Upper lobe of right lung (tissue), 1 donor: ENCODE measurements at regions not wholly inside any gene's neighbourhood (a gene's known extent, or its start where the extent isn't known, plus 50 kb on each side); places are given as distances from the start of the nearest gene placed in this dataset.
"Not testable (repeated sequence)": the region's sequence is repeated elsewhere in the genome, so short reads cannot be mapped to it uniquely, and the experiment has no call there.

Experiments used
- ATAC-seq: fragments of 200-7000 bp; cut with Tn5 transposase; one replicate; pipeline ENCODE4 v1.9.1; 2020; ENCODE audit warnings: mild to moderate bottlenecking, moderate library complexity
- DNase-seq: peaks from one replicate; pipeline ENCODE4 v3.0.0-alpha.2; 2020
- H3K27ac ChIP-seq: fragments of 200-600 bp; one replicate; pipeline ENCODE4 v1.8.0; 2022
- H3K27me3 ChIP-seq: fragments of 200-600 bp; one replicate; pipeline ENCODE4 v1.8.0; 2022; ENCODE audit warnings: mild to moderate bottlenecking
- H3K36me3 ChIP-seq: fragments of 200-600 bp; one replicate; pipeline ENCODE4 v1.8.0; 2022
- H3K4me1 ChIP-seq: fragments of 200-600 bp; one replicate; pipeline ENCODE4 v1.8.0; 2022
- H3K4me3 ChIP-seq: fragments of 200-600 bp; one replicate; pipeline ENCODE4 v1.8.0; 2022; ENCODE audit warnings: mild to moderate bottlenecking
- H3K9me3 ChIP-seq: fragments of 200-600 bp; one replicate; pipeline ENCODE4 v1.8.0; 2022
- intact Hi-C: fragments of 100-400 bp; cut with DNase I; formaldehyde crosslinking; loops from one replicate; pipeline ENCODE4 v1.11.0; 2022
- TF ChIP-seq, protein P1 (sequence below): fragments of 200-600 bp; IDR thresholded peaks from one replicate; pipeline ENCODE4 v1.8.0; 2022; ENCODE audit warnings: antibody characterized with exemption
- donor health status: DM: no; HTN: yes; CAD: no; lungs with severe emphysema.

DNA sequence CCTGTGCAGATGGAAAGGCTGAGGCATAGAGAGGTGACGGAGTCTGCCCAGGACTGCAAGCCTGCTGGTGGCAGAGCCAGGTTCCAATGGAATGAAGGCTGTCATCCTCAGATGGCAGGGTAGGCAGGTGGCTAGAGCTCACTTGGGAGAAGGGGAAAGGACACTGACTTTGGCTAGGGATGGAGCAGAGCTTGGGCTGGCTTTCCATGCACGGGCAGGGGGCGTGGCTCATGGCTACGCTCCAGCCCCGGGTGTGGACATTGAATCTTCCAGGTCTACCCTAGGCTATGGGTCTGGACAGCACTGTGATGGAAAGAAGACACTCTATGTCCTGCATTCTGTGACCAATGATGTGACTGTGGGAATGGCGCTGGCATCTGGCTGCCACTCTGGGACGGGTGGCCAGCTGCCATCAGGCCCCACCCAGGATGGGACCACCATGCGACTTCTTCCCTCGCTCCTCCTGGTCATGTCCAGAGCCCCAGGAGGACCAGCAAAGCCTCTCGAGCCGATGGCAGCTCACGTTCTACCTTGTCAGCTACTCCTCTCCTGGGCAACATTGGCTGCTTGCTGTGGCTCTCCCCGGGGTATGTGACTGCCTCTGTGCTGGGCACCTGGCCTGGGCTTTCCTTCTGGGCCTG, 398.7 kb downstream of the TMEM121 start:
- Histone ChIP-seq H3K4me1 (no peaks in the 10 kb centered on the region), H3K9me3 (no peaks in the 10 kb centered on the region), H3K27ac (no peak overlapping the region), H3K36me3 (no peaks in the 10 kb centered on the region), H3K4me3 (no peak overlapping the region), H3K27me3 (peaks cover 13% of the 10 kb centered on the region)
- intact Hi-C loops: no loop called here
- TF ChIP-seq, protein P1, sequence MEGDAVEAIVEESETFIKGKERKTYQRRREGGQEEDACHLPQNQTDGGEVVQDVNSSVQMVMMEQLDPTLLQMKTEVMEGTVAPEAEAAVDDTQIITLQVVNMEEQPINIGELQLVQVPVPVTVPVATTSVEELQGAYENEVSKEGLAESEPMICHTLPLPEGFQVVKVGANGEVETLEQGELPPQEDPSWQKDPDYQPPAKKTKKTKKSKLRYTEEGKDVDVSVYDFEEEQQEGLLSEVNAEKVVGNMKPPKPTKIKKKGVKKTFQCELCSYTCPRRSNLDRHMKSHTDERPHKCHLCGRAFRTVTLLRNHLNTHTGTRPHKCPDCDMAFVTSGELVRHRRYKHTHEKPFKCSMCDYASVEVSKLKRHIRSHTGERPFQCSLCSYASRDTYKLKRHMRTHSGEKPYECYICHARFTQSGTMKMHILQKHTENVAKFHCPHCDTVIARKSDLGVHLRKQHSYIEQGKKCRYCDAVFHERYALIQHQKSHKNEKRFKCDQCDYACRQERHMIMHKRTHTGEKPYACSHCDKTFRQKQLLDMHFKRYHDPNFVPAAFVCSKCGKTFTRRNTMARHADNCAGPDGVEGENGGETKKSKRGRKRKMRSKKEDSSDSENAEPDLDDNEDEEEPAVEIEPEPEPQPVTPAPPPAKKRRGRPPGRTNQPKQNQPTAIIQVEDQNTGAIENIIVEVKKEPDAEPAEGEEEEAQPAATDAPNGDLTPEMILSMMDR: no peak
- peak; percentile 41 for DNase-seq
- ATAC-seq: no peak

DNA sequence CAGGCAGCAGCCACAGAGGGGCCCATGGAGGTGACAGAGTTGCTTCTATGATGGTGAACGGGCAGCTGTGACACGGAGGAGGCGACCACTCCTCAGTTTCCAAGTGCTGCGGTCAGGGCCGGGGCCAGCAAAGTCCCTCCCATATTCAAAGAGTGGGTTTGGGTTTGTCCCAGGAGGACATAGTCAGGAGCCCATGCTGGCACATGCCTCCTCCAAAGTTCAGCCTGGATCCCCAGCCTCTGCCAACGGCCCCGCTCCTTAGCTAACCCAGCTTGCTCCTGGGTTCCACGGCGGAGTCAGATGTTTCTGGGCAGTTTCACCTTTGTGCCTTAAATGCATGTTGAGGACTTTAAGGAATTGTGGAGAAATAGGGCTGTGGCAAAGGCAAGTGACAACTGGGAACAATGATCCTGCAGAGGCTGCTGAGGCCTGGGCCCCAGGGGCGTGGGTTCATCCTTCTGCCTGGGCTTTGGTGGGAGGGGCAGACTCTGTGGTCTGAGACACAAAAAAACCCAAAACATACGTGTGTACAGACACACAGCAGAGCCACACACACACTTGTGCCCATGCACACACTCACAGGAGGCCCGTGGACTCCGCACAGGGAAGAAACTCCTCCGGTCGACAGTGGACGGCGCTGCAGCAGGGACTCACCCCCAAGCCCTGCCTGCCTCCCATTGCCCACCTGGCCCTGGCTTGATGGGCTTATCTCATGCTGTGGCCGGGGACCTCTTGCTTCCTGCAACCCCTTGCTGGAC, 399.4 kb downstream of the TMEM121 start:
- H3K36me3 ChIP-seq: no peaks in the 10 kb centered on the region
- H3K27me3 ChIP-seq: peaks cover 13% of the 10 kb centered on the region
- ATAC-seq (no peak), DNase-seq (no peak)
- TF ChIP-seq, protein P1: no peak
- intact Hi-C loops: no loop called here
- no peak overlapping the region for H3K4me3 ChIP-seq
- H3K9me3 ChIP-seq: no peaks in the 10 kb centered on the region
- no peak overlapping the region for H3K27ac ChIP-seq
- H3K4me1 ChIP-seq: no peaks in the 10 kb centered on the region

DNA sequence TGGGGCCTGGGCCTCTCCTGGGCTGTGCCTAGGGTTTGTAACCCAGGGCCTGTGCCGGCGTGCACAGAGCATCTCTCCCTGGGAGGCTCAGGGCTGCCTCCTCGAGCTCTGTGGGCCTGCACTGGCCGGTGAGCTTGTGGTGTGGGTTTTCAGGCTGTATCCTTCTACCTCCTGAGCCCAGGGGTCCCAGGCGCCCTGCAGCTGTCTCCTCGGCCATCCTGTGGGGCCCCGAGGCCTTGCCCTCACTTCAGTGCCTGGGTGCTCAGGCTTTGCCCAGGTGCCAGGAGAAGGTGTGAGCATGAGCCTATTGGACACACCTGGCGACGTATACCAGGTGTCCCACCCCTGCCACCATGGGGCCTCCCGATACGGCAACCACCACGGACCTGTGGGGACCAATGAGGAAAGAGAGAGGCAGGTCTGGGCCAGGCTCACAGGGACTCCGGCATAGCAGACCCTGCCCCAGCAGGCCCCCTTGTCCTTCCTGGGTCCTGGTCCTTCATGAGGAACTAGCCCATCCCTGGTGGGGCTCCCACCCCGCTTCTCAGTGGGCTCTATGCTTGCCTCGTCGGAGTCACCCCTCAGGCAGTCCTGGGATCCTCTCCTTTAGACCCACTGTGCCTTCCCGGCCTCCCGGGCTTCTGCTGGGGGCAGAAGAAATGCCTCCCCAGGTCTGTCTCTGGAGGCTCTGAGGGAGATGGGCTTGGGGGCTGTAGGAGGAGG, 400.2 kb downstream of the TMEM121 start:
- no peaks in the 10 kb centered on the region for H3K4me1 ChIP-seq
- peak; percentile 52 for DNase-seq
- intact Hi-C loops: no loop called here
- no peak overlapping the region for H3K27ac ChIP-seq
- H3K4me3 ChIP-seq: no peak overlapping the region
- no peaks in the 10 kb centered on the region for H3K36me3 ChIP-seq
- H3K27me3 ChIP-seq: peaks cover 13% of the 10 kb centered on the region
- ATAC-seq: no peak
- H3K9me3 ChIP-seq: no peaks in the 10 kb centered on the region
- TF ChIP-seq, protein P1: no peak

DNA sequence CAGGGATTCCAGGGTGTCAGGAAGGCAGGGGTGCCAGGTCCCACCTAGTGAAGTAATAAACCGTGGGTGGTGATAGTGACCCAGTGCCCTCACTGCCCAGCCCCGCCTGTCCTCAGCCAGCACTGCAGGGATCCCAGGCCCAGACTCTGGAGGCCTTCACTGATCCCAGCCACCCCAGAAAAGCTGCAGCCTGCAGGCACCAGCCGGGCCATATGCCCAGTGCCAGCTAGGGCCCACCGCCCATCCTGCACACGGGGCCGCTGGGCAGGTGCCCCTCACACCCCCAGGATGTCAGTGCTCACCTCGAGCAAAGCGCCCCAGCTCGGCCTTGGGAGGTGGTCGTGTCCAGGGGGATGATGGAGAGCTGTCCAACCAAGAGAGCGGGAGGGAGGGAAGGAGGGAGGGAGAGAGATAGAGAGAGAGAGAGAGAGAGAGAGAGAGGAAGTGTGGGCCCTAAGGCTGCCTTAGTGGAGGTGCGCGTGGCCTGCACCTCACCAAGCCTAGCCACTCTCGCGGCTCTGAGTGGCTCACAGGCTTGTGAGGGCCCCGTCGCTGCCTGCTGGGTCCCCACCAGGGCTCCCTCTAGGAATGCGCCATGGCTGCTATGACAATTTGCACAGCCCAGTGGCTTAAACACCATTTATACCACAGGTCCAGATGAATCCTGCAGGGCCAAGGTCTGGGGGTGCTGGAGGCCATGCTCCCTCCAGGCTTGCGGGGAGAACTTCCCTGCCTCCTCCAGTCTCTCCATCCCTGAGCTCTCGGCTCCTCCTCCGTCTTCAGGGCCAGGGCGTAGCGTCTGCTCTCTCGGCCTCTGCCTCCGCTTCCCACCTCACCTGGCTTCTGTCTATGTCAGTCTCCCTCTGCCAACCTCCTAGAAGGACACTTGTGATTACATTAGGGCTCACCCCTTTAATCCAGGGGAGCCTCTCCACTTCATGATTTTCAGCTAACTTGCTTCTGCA, 401.0 kb downstream of the TMEM121 start:
- Histone ChIP-seq H3K36me3 (no peaks in the 10 kb centered on the region), H3K9me3 (no peaks in the 10 kb centered on the region), H3K4me3 (no peak overlapping the region), H3K27me3 (peaks cover 13% of the 10 kb centered on the region), H3K27ac (no peak overlapping the region), H3K4me1 (no peaks in the 10 kb centered on the region)
- DNase-seq: no peak
- peak; percentile 3 for ATAC-seq
- intact Hi-C loops: no loop called here
- TF ChIP-seq, protein P1: no peak

DNA sequence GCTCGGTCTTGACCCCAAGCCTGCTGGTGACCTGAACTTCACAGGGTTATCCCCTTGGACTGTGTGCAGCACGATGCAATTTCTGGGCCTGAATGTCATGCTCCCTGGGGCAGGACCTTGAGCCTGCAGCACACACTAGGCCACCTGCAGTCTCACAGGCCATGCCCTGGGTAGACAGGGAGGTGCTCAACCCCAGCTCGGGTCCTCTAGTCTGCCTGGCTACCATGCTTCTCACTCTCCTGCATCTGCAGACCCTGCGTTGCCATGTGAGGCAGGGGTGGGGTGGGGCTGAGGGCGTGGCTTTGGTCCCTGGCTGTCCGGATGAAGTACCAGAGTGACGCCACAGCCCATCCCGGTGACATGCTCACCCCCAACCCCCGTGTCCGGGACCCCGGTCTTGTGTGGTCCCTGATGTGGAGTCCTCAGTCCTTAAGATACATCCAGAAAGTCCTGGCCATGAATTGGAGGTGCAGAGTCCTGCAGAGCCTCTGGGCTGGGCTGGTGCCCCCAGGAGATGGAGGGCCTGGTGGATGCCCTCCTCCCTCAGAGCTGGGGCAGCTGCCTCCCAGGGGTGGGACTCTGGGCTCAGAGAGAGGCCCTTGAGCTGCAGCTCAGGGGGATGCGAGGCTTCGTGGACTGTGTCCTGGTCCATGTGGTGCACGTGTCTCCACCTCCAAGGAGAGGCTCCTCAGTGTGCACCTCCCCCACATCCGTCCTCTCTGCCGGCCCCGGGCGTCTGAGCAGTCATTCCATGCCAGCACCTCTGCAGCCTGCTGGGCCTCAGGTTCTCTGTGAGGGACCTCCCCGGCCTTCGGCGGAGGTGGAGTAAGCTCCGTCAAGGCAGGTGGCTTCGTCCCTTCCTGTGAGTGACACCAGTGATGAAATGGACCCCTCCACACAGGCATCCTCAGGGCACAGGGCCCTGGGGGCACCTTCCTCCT, 402.1 kb downstream of the TMEM121 start:
- H3K9me3 ChIP-seq, intact Hi-C loops, ATAC-seq, H3K4me1 ChIP-seq, H3K36me3 ChIP-seq, H3K27ac ChIP-seq, H3K4me3 ChIP-seq: not testable (repeated sequence)
- peaks cover 15% of the 10 kb centered on the region for H3K27me3 ChIP-seq
- peak; percentile 59 for DNase-seq
